HEK293T (cell line): ENCODE measurements at regions not wholly inside any gene's neighbourhood (a gene's known extent, or its start where the extent isn't known, plus 50 kb on each side); places are given as distances from the start of the nearest gene placed in this dataset.

Experiments
- CTCF ChIA-PET: fragments of 350-600 bp; formaldehyde crosslinking; extraction: SDS; loops from one replicate; lab custom pipeline; 2021; ENCODE audit warnings: antibody characterized with exemption, inconsistent platforms; lab: Yijun Ruan, JAX
- POLR2A ChIA-PET: fragments of 350-600 bp; formaldehyde crosslinking; extraction: SDS; loops from one replicate; lab custom pipeline; 2020; ENCODE audit warnings: antibody characterized with exemption, inconsistent platforms; lab: Yijun Ruan, JAX
- DNase-seq: peaks from one replicate; pipeline ENCODE4 v3.0.0; 2012; ENCODE audit warnings: mixed read lengths; ENCODE audit errors: extremely low spot score
- ARNT ChIP-seq: fragments of 450-650 bp; IDR thresholded peaks from 2 replicates; pipeline ENCODE4 v1.6.1; 2017; ENCODE audit warnings: mild to moderate bottlenecking
- BHLHE40 ChIP-seq: fragments of 450-650 bp; IDR thresholded peaks from 2 replicates; pipeline ENCODE4 v1.6.1; 2016; ENCODE audit warnings: mild to moderate bottlenecking, moderate library complexity, borderline replicate concordance
- CTBP1 ChIP-seq: fragments of 450-650 bp; IDR thresholded peaks from 2 replicates; pipeline ENCODE4 v1.6.1; 2016; ENCODE audit warnings: borderline replicate concordance
- ELF4 ChIP-seq: fragments of 450-650 bp; IDR thresholded peaks from 2 replicates; pipeline ENCODE4 v1.6.1; 2017; ENCODE audit warnings: antibody characterized with exemption
- FOXA1 ChIP-seq: fragments of 450-650 bp; IDR thresholded peaks from 2 replicates; pipeline ENCODE4 v1.6.1; 2016; ENCODE audit warnings: mild to moderate bottlenecking
- FOXK2 ChIP-seq: fragments of 450-650 bp; IDR thresholded peaks from 2 replicates; pipeline ENCODE4 v1.6.1; 2016; ENCODE audit warnings: mild to moderate bottlenecking
- FOXM1 ChIP-seq: fragments of 450-650 bp; IDR thresholded peaks from 2 replicates; pipeline ENCODE4 v1.6.1; 2017; ENCODE audit warnings: mild to moderate bottlenecking, borderline replicate concordance
- HDGF ChIP-seq: fragments of 450-650 bp; IDR thresholded peaks from 2 replicates; pipeline ENCODE4 v1.6.1; 2017; ENCODE audit warnings: antibody characterized with exemption, borderline replicate concordance
- L3MBTL2 ChIP-seq: fragments of 450-650 bp; conservative IDR thresholded peaks from 2 replicates; pipeline ENCODE4 v1.6.1; 2016; ENCODE audit warnings: mild to moderate bottlenecking
- LEF1 ChIP-seq: fragments of 450-650 bp; IDR thresholded peaks from 2 replicates; pipeline ENCODE4 v1.6.1; 2017; ENCODE audit warnings: mild to moderate bottlenecking, borderline replicate concordance
- NFRKB ChIP-seq: fragments of 450-650 bp; IDR thresholded peaks from 2 replicates; pipeline ENCODE4 v1.6.1; 2016; ENCODE audit warnings: mild to moderate bottlenecking, moderate library complexity
- PKNOX1 ChIP-seq: fragments of 450-650 bp; IDR thresholded peaks from 2 replicates; pipeline ENCODE4 v1.6.1; 2016
- SP1 ChIP-seq: fragments of 450-650 bp; IDR thresholded peaks from 2 replicates; pipeline ENCODE4 v1.6.1; 2017
- SUZ12 ChIP-seq: fragments of 450-650 bp; IDR thresholded peaks from 2 replicates; pipeline ENCODE4 v1.6.1; 2016; ENCODE audit warnings: mild to moderate bottlenecking
- TARDBP ChIP-seq: fragments of 450-650 bp; IDR thresholded peaks from 2 replicates; pipeline ENCODE4 v1.6.1; 2016
- ZNF384 ChIP-seq: fragments of 450-650 bp; IDR thresholded peaks from 2 replicates; pipeline ENCODE4 v1.6.1; 2016

GRCh38 chr7:366161-366803 lies 76.3 kb downstream of the FOXL3 start:
- DNase-seq, result no peak
- ChIA-PET POLR2A (no interaction called here), CTCF (no interaction called here)
- TF ChIP-seq BHLHE40 (no peak), ARNT (no peak), L3MBTL2 (no peak), FOXA1 (no peak), SP1 (no peak), HDGF (no peak), TARDBP (no peak)

GRCh38 chr7:367351-367901 lies 77.5 kb downstream of the FOXL3 start:
- ChIA-PET CTCF (no interaction called here), POLR2A (no interaction called here)
- DNase-seq, result no peak
- no peak for TF ChIP-seq TARDBP
- TF ChIP-seq FOXM1, result no peak
- TF ChIP-seq CTBP1, result no peak
- no peak for TF ChIP-seq FOXA1
- no peak for TF ChIP-seq SP1
- no peak for TF ChIP-seq NFRKB
- no peak for TF ChIP-seq PKNOX1
- TF ChIP-seq ELF4, result no peak
- no peak for TF ChIP-seq SUZ12
- no peak for TF ChIP-seq HDGF
- TF ChIP-seq FOXK2, result no peak
- TF ChIP-seq LEF1, result no peak
- TF ChIP-seq L3MBTL2, result no peak
- no peak for TF ChIP-seq ZNF384
- TF ChIP-seq ARNT, result no peak
- no peak for TF ChIP-seq BHLHE40

- DNase-seq, result no peak
- POLR2A ChIA-PET, result no interaction called here
- CTCF ChIA-PET, result no interaction called here
- TF ChIP-seq NFRKB (no peak), SP1 (no peak), ZNF384 (no peak)
Observed at GRCh38 chr7:368651-369475, 78.9 kb downstream of the FOXL3 start.

DNA sequence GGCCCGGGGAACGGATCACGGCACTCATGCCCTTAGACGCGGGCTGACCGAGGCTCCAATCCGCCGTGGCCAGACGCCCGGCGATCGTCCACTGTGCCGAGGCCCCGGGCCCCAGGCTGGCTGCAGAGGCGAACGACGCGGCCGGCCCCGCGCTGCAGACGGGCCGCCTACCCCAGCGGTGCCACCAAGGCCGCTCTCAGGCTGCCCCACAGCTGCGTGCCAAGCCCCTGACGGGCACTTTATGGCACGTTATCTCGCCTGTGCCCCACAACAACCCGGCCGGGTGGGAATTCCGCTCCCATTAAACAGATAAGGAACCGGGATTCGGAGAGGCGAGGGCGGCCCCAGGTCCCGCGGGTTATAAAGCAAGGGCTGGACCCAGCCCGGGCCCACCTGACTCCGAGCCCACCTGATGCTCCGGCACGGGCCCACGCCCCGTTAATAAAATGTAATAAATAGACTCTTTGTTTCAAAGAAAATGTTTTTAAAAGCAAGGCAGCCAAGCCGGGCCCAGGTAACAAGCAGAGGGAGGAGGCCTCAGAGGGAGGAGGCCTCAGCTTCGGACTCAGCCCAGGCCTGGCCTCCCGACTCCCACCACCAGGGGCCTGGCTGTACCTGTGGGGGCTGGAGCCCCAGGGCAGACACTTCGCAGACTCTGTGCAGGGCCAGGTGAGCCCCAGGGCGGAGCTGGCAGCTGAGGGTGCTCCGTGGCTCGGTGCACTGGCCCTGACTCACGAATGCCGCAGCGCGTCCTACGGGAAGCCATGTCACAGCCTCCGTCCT lies 79.7 kb downstream of the FOXL3 start:
- no peak for TF ChIP-seq TARDBP
- no peak for TF ChIP-seq FOXA1
- no peak for TF ChIP-seq ELF4
- TF ChIP-seq PKNOX1, result no peak
- no peak for TF ChIP-seq FOXK2
- TF ChIP-seq ZNF384, result no peak
- TF ChIP-seq SUZ12, result no peak
- TF ChIP-seq LEF1, result no peak
- TF ChIP-seq HDGF, result no peak
- no peak for TF ChIP-seq CTBP1
- no peak for TF ChIP-seq FOXM1
- no peak for TF ChIP-seq ARNT
- no peak for TF ChIP-seq BHLHE40
- TF ChIP-seq L3MBTL2, result no peak
- TF ChIP-seq NFRKB, result no peak
- ChIA-PET POLR2A (no interaction called here), CTCF (no interaction called here)
- DNase-seq, result no peak

DNA sequence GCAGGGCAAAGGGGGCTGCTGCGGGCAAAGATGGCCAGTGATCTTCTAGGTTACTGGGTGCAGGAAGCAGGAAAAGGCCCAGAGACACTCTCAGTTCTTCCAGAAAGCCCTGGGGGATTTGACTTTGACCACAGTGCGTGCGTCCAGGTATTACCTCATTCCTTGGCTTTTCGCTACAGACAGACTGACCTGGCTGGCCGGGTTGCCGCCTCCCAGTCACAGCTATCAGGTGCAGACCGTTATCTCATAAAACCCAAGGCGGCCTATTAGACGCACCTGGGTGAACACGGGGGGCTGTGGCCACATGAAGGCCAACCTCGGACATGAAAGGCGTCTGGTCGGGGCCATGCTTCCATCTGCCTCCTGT lies 80.3 kb downstream of the FOXL3 start:
- no peak for DNase-seq
- TF ChIP-seq BHLHE40 (no peak), PKNOX1 (no peak), FOXM1 (no peak), SP1 (no peak), LEF1 (no peak), SUZ12 (no peak)
- ChIA-PET CTCF (no interaction called here), POLR2A (no interaction called here)

GRCh38 chr7:370775-371118 lies 80.8 kb downstream of the FOXL3 start:
- POLR2A ChIA-PET, result no interaction called here
- CTCF ChIA-PET, result no interaction called here

More at GRCh38 chr7:370775-371118, 80.8 kb downstream of the FOXL3 start:
- no peak for DNase-seq
- TF ChIP-seq L3MBTL2, result no peak
- TF ChIP-seq ARNT, result no peak
- no peak for TF ChIP-seq CTBP1
- TF ChIP-seq FOXA1, result no peak
- no peak for TF ChIP-seq HDGF
- TF ChIP-seq BHLHE40, result no peak
- no peak for TF ChIP-seq LEF1
- TF ChIP-seq NFRKB, result no peak
- no peak for TF ChIP-seq TARDBP
- no peak for TF ChIP-seq FOXM1
- no peak for TF ChIP-seq ELF4
- no peak for TF ChIP-seq ZNF384
- TF ChIP-seq SP1, result no peak
- TF ChIP-seq FOXK2, result no peak
